ENCODE measurements at regions not wholly inside any gene's neighbourhood (a gene's known extent, or its start where the extent isn't known, plus 50 kb on each side); places are given as distances from the start of the nearest gene placed in this dataset.
"Not testable (repeated sequence)": the region's sequence is repeated elsewhere in the genome, so short reads cannot be mapped to it uniquely, and the experiment has no call there.

- intact Hi-C loops (cut with micrococcal nuclease) = no loop called here
These were observed 262.6 kb upstream of the SFSWAP start for GRCh38 chr12:131448254-131448795.

DNA sequence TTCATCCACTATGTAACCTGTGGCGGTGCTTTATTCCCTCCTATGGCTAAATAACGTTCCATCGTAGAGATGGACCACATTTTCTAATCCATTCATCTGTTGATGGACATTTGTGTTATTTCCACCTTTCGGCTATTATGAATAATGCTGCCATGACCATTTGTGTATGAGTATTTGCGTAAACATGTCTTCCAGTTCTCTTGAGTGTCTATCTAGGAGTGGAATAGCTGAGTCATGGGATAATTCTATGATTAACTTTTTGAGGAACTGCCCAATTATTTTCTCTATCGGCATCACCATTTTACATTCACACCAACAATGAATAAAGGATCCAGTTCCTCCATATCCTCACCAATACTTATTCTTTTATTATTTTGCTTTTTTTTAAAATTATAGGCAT lies 261.9 kb upstream of the SFSWAP start:
- intact Hi-C loops (cut with micrococcal nuclease) = no loop called here

DNA sequence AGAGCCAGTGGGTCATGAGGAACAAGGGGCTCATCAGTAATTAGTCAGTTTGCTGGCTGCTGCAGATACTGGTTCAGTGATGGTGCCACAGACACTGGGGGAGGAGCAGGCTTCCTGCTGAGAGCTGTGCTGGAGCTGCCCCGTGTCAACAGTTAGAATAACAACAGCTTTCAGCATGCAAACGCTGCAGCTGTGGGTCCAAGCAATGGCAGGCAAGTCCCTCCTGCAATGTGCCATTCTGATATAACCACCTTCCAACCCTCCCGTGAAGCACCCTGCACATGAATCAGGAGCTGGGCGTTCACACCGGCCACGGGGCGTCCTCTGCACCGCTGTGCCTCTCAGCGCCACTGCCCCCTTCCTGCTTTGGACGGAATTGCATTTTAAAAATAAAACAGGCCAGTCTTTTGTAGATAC lies 258.4 kb upstream of the SFSWAP start:
- intact Hi-C loops (cut with micrococcal nuclease) = loop anchor here (5.0 kb wide), 1 partner anchor 350 kb away; no protein-coding TSS in a partner anchor

DNA sequence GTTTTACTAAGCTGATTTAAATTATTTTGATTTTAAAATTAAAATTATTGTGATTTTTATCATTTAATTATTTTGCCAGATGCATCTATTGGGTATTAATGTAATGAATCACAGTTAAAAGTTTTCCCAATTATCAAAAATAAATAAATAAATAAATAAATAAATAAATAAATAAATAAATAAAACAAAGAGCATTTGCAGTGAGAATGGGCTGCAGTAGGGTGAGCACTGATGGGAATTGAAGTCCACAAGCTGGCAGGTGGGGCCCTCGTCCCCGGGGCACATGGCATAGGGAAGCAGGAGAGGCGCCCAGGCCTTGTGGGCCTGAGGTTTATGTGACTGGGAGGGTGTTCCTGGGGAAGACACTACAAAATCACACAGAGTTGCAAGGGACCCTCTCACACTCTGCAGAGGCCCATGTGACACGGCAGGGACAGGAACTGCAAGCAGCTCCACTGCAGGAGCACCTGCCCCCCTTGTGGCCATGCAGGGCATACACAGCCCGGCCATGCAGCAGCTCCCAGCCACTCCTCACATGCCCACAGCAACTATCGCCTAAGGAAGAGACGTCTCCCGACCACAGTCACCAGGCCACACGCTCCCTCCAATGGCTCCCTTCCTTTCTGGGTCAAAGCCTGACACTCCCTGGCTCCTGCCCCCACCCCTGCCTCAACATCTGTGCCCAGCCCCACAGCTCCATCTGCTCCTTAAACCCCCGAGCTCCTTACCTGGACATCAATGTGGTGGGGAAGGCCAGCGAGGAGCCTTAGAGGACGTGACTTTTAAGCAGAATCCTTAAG lies 256.3 kb upstream of the SFSWAP start:
- intact Hi-C loops (cut with micrococcal nuclease) = loop anchor here (5.0 kb wide), 1 partner anchor 352 kb away; no protein-coding TSS in a partner anchor

DNA sequence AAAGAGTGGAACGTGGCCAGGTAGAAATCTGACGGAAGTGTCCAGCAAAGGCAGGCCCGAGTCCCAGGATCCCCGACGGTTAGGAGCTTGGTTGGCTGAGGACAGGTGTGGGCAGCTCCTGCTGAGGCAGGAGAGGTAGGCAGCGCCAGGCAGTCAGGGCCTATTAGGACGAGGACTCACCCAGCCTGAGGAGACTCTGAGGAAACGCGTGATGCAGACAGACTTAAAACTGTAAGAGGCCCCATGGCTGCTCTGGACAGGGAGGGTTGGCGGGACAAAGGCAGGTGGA lies 255.7 kb upstream of the SFSWAP start:
- intact Hi-C loops (cut with micrococcal nuclease) = no loop called here

GRCh38 chr12:131455581-131456110 lies 255.2 kb upstream of the SFSWAP start:
- intact Hi-C loops (cut with micrococcal nuclease) = no loop called here

- intact Hi-C loops (cut with micrococcal nuclease) = no loop called here
These were observed 254.4 kb upstream of the SFSWAP start for GRCh38 chr12:131456301-131457027.

DNA sequence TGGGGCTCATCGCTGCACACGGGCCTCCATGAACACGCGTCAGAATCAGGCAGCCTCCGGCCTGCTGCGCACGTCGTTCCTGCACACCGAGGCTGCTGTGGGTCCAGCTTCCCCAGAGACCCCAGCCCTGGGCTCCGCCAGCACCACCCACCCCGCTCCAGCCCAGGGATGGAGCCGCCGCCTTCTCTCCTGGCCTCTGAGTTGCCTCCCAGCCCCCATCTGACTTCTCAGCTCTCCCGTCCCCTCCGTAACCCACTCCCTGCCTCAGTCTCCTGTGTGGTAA lies 253.9 kb upstream of the SFSWAP start:
- intact Hi-C loops (cut with micrococcal nuclease) = no loop called here

GRCh38 chr12:131457331-131458047 lies 253.4 kb upstream of the SFSWAP start:
- intact Hi-C loops (cut with micrococcal nuclease) = no loop called here

- intact Hi-C loops (cut with micrococcal nuclease) = no loop called here
These were observed 252.9 kb upstream of the SFSWAP start for GRCh38 chr12:131458048-131458374.

DNA sequence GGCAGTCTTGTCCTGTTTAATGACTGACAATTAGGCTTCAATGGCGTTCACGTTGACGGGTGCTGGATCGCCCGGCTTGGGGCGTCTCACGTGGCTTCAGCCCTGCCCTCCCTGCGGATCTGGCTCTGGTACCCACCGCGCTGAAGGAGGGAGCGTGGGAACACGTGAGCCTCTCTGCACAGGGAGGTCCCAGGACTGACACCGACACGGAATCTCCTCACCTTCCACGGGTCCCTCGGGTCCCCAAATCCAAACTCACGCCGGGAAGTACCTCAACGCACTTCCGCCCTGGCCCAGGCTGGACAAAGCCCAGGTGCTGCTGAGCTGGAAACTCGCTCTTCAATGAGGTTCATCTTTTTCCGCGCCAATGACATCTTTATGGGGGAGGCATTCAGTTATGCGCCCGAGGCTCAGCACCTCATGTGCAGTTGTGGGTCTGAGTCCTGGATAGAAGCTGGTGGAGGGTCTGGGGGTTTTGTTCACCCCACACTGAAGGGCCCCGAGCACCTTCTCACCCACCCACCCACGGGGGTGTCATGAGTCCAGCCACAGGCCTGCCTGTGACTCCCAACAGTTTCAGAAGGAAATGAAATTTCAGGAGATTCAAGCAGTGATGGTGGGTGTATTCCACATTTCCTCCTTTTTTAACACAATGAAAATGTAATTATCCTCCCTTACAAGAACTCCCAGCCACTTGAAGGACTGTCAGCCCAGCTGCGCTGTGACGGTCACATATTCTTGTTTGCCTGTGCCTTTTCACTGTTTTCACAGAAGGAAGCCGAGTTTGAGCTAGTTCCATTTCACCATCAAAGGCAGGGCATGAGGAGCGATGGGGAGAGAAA lies 251.7 kb upstream of the SFSWAP start:
- intact Hi-C loops (cut with micrococcal nuclease) = no loop called here

- intact Hi-C loops (cut with micrococcal nuclease) = no loop called here
These were observed 251.0 kb upstream of the SFSWAP start for GRCh38 chr12:131459773-131460365.

GRCh38 chr12:131460520-131460919 lies 250.4 kb upstream of the SFSWAP start:
- intact Hi-C loops (cut with micrococcal nuclease) = no loop called here

- intact Hi-C loops (cut with micrococcal nuclease) = no loop called here
These were observed 249.8 kb upstream of the SFSWAP start for GRCh38 chr12:131461096-131461495.

DNA sequence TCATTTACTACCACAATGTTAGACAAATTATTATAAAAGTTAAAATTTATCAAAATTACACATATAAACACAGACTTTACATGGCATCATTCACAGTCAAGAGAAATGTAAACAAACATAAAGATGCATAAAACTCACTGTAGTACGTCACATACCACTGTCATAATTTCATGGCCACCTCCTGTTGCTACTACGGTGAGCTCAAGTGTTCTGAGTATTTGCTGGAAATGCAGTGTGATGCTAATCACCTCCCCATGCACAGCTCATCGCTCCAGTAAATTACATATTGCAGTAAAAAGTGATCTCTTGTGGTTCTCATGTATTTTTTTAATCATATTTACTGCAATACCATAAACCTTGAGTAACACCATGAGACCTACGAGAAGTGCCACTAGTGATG lies 247.7 kb upstream of the SFSWAP start:
- intact Hi-C loops (cut with micrococcal nuclease) = no loop called here

- intact Hi-C loops (cut with micrococcal nuclease) = no loop called here
These were observed 246.8 kb upstream of the SFSWAP start for GRCh38 chr12:131464081-131464480.

GRCh38 chr12:131466306-131466705 lies 244.6 kb upstream of the SFSWAP start:
- intact Hi-C loops (cut with micrococcal nuclease) = no loop called here

GRCh38 chr12:131466932-131467331 lies 244.0 kb upstream of the SFSWAP start:
- intact Hi-C loops (cut with micrococcal nuclease) = no loop called here

- intact Hi-C loops (cut with micrococcal nuclease) = no loop called here
These were observed 242.7 kb upstream of the SFSWAP start for GRCh38 chr12:131468206-131468605.

- intact Hi-C loops (cut with micrococcal nuclease) = not testable (repeated sequence)
These were observed 240.9 kb upstream of the SFSWAP start for GRCh38 chr12:131469945-131470344.

Measured in T-helper 1 cell treated with Interleukin-12 subunit alpha and Interleukin-12 subunit beta and Interleukin-4 antibody, amounts not matched to agents 30 ng/mL and 1 ng/mL, for 36 hours (primary cell).